DOHH2 (cell line): ENCODE measurements at regions not wholly inside any gene's neighbourhood (a gene's known extent, or its start where the extent isn't known, plus 50 kb on each side); places are given as distances from the start of the nearest gene placed in this dataset.

Experiments used
- H3F3A ChIP-seq: fragments of 200-600 bp; sonication (generic), shearing (Covaris generic); 2 replicates; pipeline ENCODE4 v1.6.0; 2016; ENCODE audit warnings: antibody characterized with exemption, mild to moderate bottlenecking; ENCODE audit not compliant: control insufficient read depth, insufficient read depth
- H3K27ac ChIP-seq: fragments of 200-600 bp; sonication (generic); 2 replicates; pipeline ENCODE4 v1.5.1; 2014; ENCODE audit warnings: low read depth, mild to moderate bottlenecking, low read length, moderate library complexity
- H3K27me3 ChIP-seq: fragments of 200-600 bp; sonication (generic); 2 replicates; pipeline ENCODE4 v1.6.1; 2014; ENCODE audit warnings: mild to moderate bottlenecking, low read length, mixed read lengths; ENCODE audit not compliant: control insufficient read depth
- H3K36me3 ChIP-seq: fragments of 200-600 bp; sonication (generic); 2 replicates; pipeline ENCODE4 v1.6.1; 2014; ENCODE audit warnings: mild to moderate bottlenecking, low read length, moderate library complexity, mixed read lengths; ENCODE audit not compliant: control insufficient read depth
- H3K4me1 ChIP-seq: fragments of 200-600 bp; sonication (generic); 2 replicates; pipeline ENCODE4 v1.6.1; 2014; ENCODE audit warnings: mild to moderate bottlenecking, low read length, mixed read lengths; ENCODE audit not compliant: control insufficient read depth
- H3K4me2 ChIP-seq: fragments of 200-600 bp; sonication (generic); 2 replicates; pipeline ENCODE4 v1.6.0; 2014; ENCODE audit warnings: mild to moderate bottlenecking, low read length, moderate library complexity
- H3K4me3 ChIP-seq: fragments of 200-600 bp; sonication (generic); 2 replicates; pipeline ENCODE4 v1.5.1; 2014; ENCODE audit warnings: mild to moderate bottlenecking, low read length, mixed read lengths
- H3K79me2 ChIP-seq: fragments of 200-600 bp; sonication (generic); 2 replicates; pipeline ENCODE4 v1.6.1; 2014; ENCODE audit warnings: mild to moderate bottlenecking, low read length, mixed read lengths; ENCODE audit not compliant: control insufficient read depth
- H3K9me2 ChIP-seq: fragments of 200-600 bp; sonication (generic); replicated peaks from 2 replicates; pipeline ENCODE4 v1.6.1; 2014; ENCODE audit warnings: mild to moderate bottlenecking, low read length, mixed read lengths; ENCODE audit not compliant: control insufficient read depth
- H3K9me3 ChIP-seq: fragments of 200-600 bp; sonication (generic); 2 replicates; pipeline ENCODE4 v1.6.1; 2014; ENCODE audit warnings: antibody characterized with exemption, low read length, mixed read lengths; ENCODE audit not compliant: control insufficient read depth, insufficient read depth
- H4K20me1 ChIP-seq: fragments of 200-600 bp; sonication (generic); 2 replicates; pipeline ENCODE4 v1.6.0; 2014; ENCODE audit warnings: low read depth, mild to moderate bottlenecking, antibody characterized with exemption, low read length, moderate library complexity; ENCODE audit not compliant: control insufficient read depth, insufficient read depth
- EZH2phosphoT487 ChIP-seq: fragments of 200-600 bp; sonication (generic); IDR thresholded peaks from 2 replicates; pipeline ENCODE4 v1.6.1; 2017; ENCODE audit warnings: borderline replicate concordance, mild to moderate bottlenecking, antibody characterized with exemption, low read length, moderate library complexity, mixed read lengths
- TF ChIP-seq, protein P1 (sequence below): fragments of 200-600 bp; sonication (generic); IDR thresholded peaks from one replicate; pipeline ENCODE4 v1.5.1; 2014; ENCODE audit warnings: antibody characterized with exemption, mild to moderate bottlenecking, low read depth, low read length; ENCODE audit not compliant: poor library complexity, severe bottlenecking

- H3K4me3 ChIP-seq = no peak overlapping the region
- H3K9me2 ChIP-seq = no peaks in the 10 kb centered on the region
- H4K20me1 ChIP-seq = no peaks in the 10 kb centered on the region
- H3K27me3 ChIP-seq = no peaks in the 10 kb centered on the region
- no peaks in the 10 kb centered on the region for H3K9me3 ChIP-seq
- H3F3A ChIP-seq = no peaks in the 10 kb centered on the region
- H3K79me2 ChIP-seq = no peaks in the 10 kb centered on the region
- no peak overlapping the region for H3K4me2 ChIP-seq
- no peaks in the 10 kb centered on the region for H3K4me1 ChIP-seq
- no peaks in the 10 kb centered on the region for H3K36me3 ChIP-seq
- H3K27ac ChIP-seq = no peak overlapping the region
- no peak for TF ChIP-seq EZH2phosphoT487
- TF ChIP-seq, protein P1, sequence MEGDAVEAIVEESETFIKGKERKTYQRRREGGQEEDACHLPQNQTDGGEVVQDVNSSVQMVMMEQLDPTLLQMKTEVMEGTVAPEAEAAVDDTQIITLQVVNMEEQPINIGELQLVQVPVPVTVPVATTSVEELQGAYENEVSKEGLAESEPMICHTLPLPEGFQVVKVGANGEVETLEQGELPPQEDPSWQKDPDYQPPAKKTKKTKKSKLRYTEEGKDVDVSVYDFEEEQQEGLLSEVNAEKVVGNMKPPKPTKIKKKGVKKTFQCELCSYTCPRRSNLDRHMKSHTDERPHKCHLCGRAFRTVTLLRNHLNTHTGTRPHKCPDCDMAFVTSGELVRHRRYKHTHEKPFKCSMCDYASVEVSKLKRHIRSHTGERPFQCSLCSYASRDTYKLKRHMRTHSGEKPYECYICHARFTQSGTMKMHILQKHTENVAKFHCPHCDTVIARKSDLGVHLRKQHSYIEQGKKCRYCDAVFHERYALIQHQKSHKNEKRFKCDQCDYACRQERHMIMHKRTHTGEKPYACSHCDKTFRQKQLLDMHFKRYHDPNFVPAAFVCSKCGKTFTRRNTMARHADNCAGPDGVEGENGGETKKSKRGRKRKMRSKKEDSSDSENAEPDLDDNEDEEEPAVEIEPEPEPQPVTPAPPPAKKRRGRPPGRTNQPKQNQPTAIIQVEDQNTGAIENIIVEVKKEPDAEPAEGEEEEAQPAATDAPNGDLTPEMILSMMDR = no peak
Measured at GRCh38 chr1:96076589-96076988, 645.0 kb upstream of the PTBP2 start.

- H3K4me1 ChIP-seq = no peaks in the 10 kb centered on the region
- no peaks in the 10 kb centered on the region for H3K79me2 ChIP-seq
- no peaks in the 10 kb centered on the region for H3F3A ChIP-seq
- no peak overlapping the region for H3K4me3 ChIP-seq
- H3K36me3 ChIP-seq = no peaks in the 10 kb centered on the region
- TF ChIP-seq, protein P1 = no peak
- TF ChIP-seq EZH2phosphoT487 = no peak
- H3K9me3 ChIP-seq = no peaks in the 10 kb centered on the region
- H3K27ac ChIP-seq = no peak overlapping the region
- no peaks in the 10 kb centered on the region for H4K20me1 ChIP-seq
- H3K4me2 ChIP-seq = no peak overlapping the region
- H3K9me2 ChIP-seq = no peaks in the 10 kb centered on the region
- no peaks in the 10 kb centered on the region for H3K27me3 ChIP-seq
Measured at GRCh38 chr1:96079581-96079980, 642.0 kb upstream of the PTBP2 start.

DNA sequence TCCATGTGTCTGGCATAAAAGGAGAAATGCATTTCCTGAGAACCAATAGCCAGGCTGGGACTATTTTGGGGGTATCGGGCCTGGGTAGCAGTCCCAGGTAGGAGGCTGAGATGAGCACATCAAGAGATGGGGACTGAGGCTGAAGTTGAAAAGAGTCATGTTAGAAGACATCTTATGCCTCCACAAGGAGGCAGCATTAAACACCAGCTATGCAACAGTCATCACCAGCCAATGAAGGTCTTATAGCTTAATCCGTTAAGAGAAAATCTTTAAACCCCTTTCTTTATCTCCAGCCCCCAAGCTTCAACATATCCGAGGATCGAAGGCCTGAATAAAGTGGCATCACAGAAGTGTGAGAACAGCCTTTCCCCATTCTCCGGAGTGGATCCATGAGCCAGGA lies 640.7 kb upstream of the PTBP2 start:
- Histone ChIP-seq H3K27ac (no peak overlapping the region), H3K4me1 (no peaks in the 10 kb centered on the region), H3K9me2 (no peaks in the 10 kb centered on the region), H3F3A (no peaks in the 10 kb centered on the region), H3K4me3 (no peak overlapping the region), H3K27me3 (no peaks in the 10 kb centered on the region), H3K9me3 (no peaks in the 10 kb centered on the region), H3K79me2 (no peaks in the 10 kb centered on the region), H3K4me2 (no peak overlapping the region), H4K20me1 (no peaks in the 10 kb centered on the region), H3K36me3 (no peaks in the 10 kb centered on the region)
- TF ChIP-seq EZH2phosphoT487 = no peak

DNA sequence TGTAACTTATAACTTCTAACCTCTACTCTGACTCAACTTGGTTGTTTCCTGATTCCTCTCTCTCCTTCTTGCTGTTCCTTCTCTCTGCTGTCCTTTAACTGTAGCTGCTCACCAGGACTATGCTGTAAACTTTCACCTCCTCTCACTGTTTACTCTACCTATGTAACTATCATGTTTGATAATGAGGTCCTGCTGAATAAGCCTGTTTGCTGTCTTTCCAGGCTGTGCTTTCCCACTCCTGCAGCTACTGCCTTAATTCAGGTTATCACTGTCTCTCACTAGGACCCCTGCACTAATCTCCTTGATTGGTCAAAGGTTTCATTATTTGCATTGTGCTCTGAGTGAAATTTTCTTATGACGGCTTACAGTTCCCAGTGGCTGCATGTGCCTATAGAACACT lies 633.9 kb upstream of the PTBP2 start:
- no peaks in the 10 kb centered on the region for H4K20me1 ChIP-seq
- H3K27me3 ChIP-seq = no peaks in the 10 kb centered on the region
- H3K79me2 ChIP-seq = no peaks in the 10 kb centered on the region
- TF ChIP-seq, protein P1 = no peak
- TF ChIP-seq EZH2phosphoT487 = no peak
- no peak overlapping the region for H3K4me3 ChIP-seq
- H3K4me2 ChIP-seq = no peak overlapping the region
- no peaks in the 10 kb centered on the region for H3K4me1 ChIP-seq
- H3K36me3 ChIP-seq = no peaks in the 10 kb centered on the region
- H3K9me2 ChIP-seq = no peaks in the 10 kb centered on the region
- H3K27ac ChIP-seq = no peak overlapping the region
- H3K9me3 ChIP-seq = no peaks in the 10 kb centered on the region
- H3F3A ChIP-seq = no peaks in the 10 kb centered on the region
